ENCODE measurements at regions not wholly inside any gene's neighbourhood (a gene's known extent, or its start where the extent isn't known, plus 50 kb on each side); places are given as distances from the start of the nearest gene placed in this dataset.

DNA sequence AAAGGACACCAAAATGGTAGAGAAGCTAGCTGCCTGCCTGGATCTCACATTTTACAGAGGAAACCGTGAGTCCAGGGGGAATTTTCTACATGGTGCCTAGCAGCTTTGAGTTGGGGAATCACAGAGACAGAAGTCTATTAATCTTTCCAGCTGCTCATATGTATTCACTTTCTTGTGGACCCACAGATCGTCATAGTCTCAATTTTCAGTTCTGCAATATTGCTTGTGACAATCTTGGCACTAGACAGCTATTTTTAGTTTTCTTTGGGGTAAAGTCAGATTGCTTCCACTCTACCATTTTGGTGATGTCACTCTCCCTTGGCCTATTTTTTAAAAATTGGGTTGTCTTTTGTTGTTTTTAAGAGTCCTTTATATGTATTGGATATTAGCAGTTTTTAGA lies 233.4 kb upstream of the STK26 start:
- Histone ChIP-seq H3K4me1 (no peaks in the 10 kb centered on the region), H3K36me3 (no peaks in the 10 kb centered on the region), H3K27me3 (no peaks in the 10 kb centered on the region), H3K4me3 (no peak overlapping the region), H3K9me3 (no peaks in the 10 kb centered on the region), H3K27ac (no peak overlapping the region)
- no peak for DNase-seq (ENCODE audit: low spot score in 2 of 2)
- TF ChIP-seq POLR2A (IDR thresholded peaks at IDR 0.05) (no peak), EP300 (IDR thresholded peaks at IDR 0.05) (no peak), POLR2AphosphoS5 (IDR thresholded peaks at IDR 0.05) (no peak)
- TF ChIP-seq, protein P1, sequence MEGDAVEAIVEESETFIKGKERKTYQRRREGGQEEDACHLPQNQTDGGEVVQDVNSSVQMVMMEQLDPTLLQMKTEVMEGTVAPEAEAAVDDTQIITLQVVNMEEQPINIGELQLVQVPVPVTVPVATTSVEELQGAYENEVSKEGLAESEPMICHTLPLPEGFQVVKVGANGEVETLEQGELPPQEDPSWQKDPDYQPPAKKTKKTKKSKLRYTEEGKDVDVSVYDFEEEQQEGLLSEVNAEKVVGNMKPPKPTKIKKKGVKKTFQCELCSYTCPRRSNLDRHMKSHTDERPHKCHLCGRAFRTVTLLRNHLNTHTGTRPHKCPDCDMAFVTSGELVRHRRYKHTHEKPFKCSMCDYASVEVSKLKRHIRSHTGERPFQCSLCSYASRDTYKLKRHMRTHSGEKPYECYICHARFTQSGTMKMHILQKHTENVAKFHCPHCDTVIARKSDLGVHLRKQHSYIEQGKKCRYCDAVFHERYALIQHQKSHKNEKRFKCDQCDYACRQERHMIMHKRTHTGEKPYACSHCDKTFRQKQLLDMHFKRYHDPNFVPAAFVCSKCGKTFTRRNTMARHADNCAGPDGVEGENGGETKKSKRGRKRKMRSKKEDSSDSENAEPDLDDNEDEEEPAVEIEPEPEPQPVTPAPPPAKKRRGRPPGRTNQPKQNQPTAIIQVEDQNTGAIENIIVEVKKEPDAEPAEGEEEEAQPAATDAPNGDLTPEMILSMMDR (IDR thresholded peaks at IDR 0.05), result no peak
- 55% methylated on average over 2 of the region's 2 CpGs for WGBS

DNA sequence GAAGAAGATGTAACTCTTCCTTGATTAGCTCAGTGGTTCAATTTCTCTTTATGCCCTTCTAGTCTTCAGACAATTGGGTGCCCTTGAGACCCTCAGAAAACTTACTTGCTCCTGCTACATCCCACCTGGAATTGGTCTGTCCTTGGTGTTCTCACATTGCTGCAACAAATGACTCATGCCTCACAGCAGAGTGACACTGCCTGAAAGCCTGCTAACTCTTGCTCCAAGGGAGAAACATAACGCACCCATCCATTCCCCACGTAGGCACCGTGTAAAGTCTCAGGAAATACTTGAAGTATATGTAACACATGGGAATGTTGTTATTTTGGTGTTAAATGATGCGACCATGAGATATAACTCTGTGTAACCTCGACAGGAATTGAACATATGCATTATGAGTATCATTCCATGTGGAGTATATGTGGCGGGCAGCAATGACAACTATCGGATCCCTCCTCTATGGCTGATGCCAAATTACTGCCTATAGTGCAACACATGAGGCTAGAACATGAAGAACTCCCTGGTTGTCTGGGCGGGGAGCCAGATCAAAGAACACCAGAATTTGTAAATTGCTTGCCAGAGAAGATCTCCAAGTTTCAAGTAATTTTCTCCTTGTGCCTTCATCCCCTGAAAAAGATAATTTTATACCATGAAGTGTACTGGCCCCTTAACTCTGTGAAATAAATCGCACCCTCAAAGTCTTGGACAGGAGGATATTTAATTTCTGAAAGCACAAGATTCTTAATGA lies 231.3 kb upstream of the STK26 start:
- Histone ChIP-seq H3K27me3 (no peaks in the 10 kb centered on the region), H3K9me3 (no peaks in the 10 kb centered on the region), H3K4me1 (no peaks in the 10 kb centered on the region), H3K4me3 (no peak overlapping the region), H3K36me3 (no peaks in the 10 kb centered on the region), H3K27ac (no peak overlapping the region)
- 40% methylated on average over 9 of the region's 9 CpGs for WGBS
- no peak for DNase-seq (ENCODE audit: low spot score in 2 of 2)
- TF ChIP-seq POLR2A (IDR thresholded peaks at IDR 0.05), result no peak
- TF ChIP-seq EP300 (IDR thresholded peaks at IDR 0.05), result no peak
- TF ChIP-seq, protein P1 (IDR thresholded peaks at IDR 0.05), result no peak
- no peak for TF ChIP-seq POLR2AphosphoS5 (IDR thresholded peaks at IDR 0.05)

DNA sequence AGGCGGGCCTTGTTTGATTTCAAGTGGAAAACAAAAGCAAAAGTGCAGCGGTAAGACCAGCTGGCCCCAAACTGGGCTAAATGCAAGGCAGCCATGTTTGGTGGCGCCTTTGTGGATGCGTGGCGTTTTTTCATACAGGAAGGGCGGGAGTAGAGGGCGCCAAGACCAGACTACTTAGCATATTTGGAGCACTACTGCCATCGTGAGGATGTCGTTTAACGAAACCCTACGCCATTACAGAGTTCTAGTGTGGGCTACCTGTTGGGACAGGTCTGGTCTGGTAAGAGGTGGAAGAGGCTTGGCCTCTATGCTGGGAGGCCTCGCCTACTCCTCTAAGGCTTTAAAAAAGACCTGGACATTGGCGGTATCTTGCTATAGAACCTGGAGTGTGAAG lies 230.7 kb upstream of the STK26 start:
- TF ChIP-seq POLR2A (IDR thresholded peaks at IDR 0.05), result no peak
- TF ChIP-seq, protein P1 (IDR thresholded peaks at IDR 0.05), result peak in 1 of 2 donors; percentile 59
- H3K27me3 ChIP-seq, result no peaks in the 10 kb centered on the region
- peak in 1 of 2 donors; percentile 92 for DNase-seq (ENCODE audit: low spot score in 2 of 2)
- H3K36me3 ChIP-seq, result no peaks in the 10 kb centered on the region
- H3K4me3 ChIP-seq, result no peak overlapping the region
- no peak overlapping the region for H3K27ac ChIP-seq
- no peaks in the 10 kb centered on the region for H3K9me3 ChIP-seq
- 66% methylated on average over 13 of the region's 13 CpGs for WGBS
- H3K4me1 ChIP-seq, result no peaks in the 10 kb centered on the region

DNA sequence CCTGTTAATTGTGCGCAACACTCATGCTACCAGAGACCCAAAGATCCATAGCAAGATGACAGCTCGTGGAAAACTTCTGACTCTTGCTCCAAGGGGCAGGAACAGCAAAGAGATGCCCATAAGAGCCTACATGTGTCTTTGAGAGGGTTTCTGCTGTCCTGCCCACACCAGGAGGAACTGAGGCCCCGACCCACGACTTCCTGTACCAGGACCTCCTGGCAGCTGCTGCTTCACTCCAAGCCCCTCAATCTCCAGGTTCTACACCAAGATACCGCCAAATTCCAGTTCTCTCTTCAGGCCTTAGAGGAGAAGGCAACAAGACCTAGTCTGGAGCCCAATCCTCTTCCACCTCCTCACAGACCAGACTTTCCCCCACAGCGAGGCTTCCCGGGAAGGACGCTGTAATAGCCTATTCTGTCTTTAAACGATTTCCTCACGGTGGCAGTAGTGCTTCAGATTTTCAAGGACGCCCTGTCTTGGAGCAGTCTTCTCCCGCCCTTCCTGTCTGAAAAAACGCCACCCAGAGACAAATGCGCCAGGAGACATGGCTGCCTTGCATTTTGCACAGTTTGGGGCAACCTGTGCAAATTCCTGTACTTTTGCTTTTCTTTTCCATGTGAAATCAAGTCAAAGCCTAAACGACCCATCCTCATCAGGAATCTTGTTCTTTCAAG lies 230.2 kb upstream of the STK26 start:
- 42% methylated on average over 13 of the region's 15 CpGs for WGBS
- no peaks in the 10 kb centered on the region for H3K4me1 ChIP-seq
- no peaks in the 10 kb centered on the region for H3K9me3 ChIP-seq
- H3K36me3 ChIP-seq, result no peaks in the 10 kb centered on the region
- DNase-seq (ENCODE audit: low spot score in 2 of 2), result peak in 1 of 2 donors; percentile 93
- no peak overlapping the region for H3K27ac ChIP-seq
- no peak overlapping the region for H3K4me3 ChIP-seq
- H3K27me3 ChIP-seq, result no peaks in the 10 kb centered on the region
- no peak for TF ChIP-seq EP300 (IDR thresholded peaks at IDR 0.05)
- no peak for TF ChIP-seq POLR2A (IDR thresholded peaks at IDR 0.05)
- TF ChIP-seq, protein P1 (IDR thresholded peaks at IDR 0.05), result peak in 1 of 2 donors; percentile 71
- no peak for TF ChIP-seq POLR2AphosphoS5 (IDR thresholded peaks at IDR 0.05)

DNA sequence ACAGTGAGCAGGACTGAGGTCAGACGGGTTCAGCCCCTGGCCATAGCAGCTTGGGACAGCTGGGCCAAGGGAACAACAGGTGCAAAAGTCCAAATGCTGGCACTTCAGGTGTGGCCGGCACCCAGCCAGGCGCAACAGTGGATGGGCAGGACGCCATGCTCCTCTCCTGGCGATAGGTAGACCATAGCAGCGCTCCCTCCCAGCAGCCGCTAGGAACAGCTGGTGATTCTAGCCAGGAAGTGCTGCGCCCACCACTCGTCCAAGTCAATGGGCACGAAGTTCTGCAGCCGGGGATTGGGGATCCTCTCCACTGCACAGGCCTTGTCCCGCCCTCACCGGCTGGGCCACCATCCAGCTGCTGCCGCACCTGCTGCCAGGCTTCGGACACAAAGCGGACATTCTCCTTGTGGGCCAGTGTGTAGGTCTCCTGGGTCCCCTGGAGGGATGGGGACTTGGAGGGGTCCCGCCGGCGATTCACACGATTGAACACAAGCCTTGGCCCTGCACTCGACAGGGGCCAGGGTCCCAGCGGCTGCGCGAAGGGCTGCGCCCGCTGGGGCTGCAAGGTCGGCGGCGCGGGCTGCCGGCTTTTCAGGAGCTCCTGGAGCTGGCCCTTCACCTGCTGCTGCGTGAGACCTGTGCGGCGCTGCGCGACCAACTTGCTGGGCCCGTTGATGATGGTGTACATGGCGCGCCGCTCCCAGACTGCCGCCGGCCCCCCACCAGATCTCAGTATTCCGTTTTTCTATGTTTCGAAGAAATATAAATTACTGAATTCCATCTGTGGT lies 227.5 kb upstream of the STK26 start:
- WGBS, result 72% methylated on average over 19 of the region's 44 CpGs
- H3K36me3 ChIP-seq, result no peaks in the 10 kb centered on the region
- H3K27ac ChIP-seq, result no peak overlapping the region
- no peaks in the 10 kb centered on the region for H3K4me1 ChIP-seq
- no peaks in the 10 kb centered on the region for H3K9me3 ChIP-seq
- no peak for DNase-seq (ENCODE audit: low spot score in 2 of 2)
- H3K4me3 ChIP-seq, result no peak overlapping the region
- H3K27me3 ChIP-seq, result no peaks in the 10 kb centered on the region
- no peak for TF ChIP-seq EP300 (IDR thresholded peaks at IDR 0.05)
- no peak for TF ChIP-seq POLR2A (IDR thresholded peaks at IDR 0.05)

Measured in suprapubic skin (tissue), 4 donors.